Stimulated activated CD8-positive, alpha-beta memory T cell treated with anti-CD3 and anti-CD28 coated beads, Interleukin-4, amount 100 ng/mL, for 4 hours (primary cell): ENCODE measurements at regions not wholly inside any gene's neighbourhood (a gene's known extent, or its start where the extent isn't known, plus 50 kb on each side); places are given as distances from the start of the nearest gene placed in this dataset.
"Not testable (repeated sequence)": the region's sequence is repeated elsewhere in the genome, so short reads cannot be mapped to it uniquely, and the experiment has no call there.

Experiments used
- DNase-seq, 2 donors: peaks; one replicate each; pipeline ENCODE4 v3.0.0-alpha.2; 2020; ENCODE audit warnings: low read depth in 2 of 2, low spot score in 1 of 2

DNA sequence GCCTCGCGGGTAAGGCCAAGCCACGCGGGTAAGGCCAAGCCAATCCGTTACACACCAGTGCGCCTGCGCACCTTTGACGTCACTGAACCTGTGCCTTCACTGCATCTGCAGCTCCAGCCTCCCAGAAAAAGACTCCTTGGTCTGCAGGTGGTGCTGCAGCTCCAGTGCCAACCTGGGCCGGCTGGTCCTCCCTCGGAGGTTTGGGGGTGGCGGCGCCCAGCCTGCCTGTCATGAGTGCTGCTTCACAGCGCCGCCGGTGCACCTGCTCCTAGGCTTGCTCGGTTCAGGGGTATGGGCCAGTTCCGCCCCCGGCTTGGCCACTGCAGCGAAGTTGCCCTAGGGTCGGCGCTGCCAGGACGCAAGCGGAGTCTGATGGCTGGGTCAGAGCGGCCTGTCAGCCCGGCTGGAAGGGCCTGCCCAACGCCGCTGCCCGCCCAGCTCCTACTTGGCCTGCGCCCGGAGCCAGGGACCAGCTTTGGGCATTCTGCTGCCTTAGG lies 146.6 kb downstream of the USP22 start:
- DNase-seq: peak in 1 of 2 donors; percentile 21

DNA sequence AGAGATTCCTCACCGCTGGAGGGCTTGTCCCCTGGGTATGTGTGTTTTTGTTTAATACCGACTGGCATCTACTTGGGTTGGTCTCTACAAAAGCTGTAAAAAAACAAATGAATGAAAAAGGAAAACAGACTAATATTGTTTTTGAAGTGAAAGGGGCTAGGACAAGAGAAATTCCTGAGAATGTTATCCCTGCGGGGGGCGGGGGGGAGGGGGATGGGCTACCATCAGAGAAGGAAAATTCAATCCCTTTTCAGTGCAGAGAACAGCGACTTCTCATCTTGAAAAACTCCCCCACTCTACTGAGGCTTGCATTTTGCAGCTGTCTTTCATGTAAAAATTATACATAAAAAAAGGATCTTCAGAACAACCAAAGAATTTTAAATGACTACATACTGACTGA lies 144.1 kb downstream of the USP22 start:
- DNase-seq: not testable (repeated sequence)

DNA sequence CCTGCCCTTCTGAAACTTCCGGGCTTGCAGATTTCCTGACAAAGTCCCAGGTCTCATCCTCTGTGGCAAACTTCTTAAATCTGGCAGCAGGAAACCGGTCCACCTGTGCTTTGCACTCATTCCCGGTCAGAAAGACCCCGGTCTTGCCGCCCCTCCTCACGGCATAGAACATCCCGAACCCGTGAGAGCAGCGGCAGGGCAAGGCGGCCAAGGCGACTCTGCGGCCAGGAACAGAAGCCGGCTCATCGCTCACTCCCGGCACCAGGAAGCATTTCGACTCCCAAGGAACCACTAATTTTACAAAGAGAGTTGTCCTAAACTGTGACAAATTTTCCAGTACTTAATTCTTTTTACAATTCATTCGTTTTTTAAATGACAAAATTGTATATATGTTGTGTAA lies 140.3 kb downstream of the USP22 start:
- not testable (repeated sequence) for DNase-seq

DNA sequence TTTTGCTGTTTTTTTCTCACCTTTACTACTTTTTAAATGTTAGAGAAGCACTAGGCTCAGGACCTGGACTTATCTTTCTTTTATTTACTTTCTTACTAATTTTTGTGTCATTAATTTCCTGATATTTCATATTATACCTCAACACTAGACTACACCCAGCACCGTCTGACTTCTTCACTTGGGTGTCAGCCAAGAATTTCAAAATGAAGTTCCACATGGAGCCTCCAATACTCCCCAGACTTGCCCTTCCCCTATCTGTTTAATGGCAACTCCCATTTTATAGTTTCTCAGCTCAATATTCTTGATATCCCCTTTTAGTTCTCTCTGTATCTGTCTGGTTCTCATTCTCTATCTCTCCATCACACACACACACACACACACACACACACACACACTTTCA lies 139.3 kb downstream of the USP22 start:
- DNase-seq: not testable (repeated sequence)

DNA sequence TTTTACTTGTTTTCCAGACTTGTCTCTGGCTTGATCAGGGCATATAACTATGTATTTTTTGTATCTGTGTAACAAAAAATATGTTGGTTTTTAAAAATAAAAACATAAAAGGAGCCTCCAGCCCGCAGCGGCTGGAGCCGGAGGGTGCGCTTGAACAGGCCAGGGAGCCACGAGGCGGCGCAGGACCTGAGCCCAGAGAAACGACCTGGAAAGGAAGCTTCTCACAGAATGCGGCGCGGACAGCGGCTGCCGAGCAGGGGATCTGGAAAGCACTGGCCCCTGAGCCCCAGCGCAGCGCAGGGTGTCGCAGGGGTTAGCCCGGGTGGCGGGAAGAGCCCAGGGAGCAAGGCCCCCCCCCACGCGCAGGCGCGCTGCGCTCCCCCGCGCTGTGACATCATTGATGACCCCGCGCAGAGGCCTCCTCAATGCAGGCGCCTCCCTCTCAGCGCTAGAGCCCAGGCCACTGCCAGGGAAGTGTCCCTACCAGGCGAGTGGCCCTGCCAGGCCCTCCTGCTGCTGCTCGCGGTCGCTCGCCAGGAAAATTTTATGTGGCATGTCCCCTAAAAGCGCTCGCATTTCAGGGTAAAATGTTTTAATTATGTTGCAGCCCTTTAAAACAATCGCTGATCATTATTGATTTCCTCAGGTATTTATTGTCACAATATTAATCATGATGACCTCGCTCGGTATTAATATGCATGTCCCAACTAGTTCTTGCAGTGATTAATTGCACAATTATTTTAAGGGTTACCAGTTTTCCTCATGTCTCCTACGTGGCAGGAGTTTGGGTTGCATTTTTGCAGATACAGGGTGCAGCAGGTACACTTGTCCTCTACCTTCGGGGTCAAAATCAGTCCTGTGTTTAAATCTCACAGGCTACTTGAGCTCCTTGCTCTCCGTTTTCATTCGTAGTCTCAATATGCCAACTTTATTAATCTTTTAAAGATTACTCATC lies 134.2 kb downstream of the USP22 start:
- peak; percentile 40 to 60 for DNase-seq

DNA sequence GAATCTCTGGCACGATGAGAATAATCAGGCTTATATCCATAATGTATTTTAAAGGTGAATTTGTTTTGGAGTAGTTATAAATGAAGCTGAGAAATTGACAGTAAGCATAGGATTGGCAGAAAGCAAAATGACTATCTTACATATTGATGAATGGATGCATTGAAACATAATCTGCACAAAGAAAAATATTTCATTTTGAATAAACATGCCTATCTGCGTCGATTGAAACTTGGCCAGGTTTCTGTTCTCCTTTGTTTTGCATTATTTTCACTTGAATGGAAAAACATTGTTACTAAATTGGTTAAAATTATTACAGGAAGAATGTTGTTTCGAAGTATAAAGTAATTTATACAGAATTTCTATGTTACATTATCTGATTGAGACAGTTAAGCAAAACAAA lies 128.2 kb downstream of the USP22 start:
- DNase-seq: no peak

DNA sequence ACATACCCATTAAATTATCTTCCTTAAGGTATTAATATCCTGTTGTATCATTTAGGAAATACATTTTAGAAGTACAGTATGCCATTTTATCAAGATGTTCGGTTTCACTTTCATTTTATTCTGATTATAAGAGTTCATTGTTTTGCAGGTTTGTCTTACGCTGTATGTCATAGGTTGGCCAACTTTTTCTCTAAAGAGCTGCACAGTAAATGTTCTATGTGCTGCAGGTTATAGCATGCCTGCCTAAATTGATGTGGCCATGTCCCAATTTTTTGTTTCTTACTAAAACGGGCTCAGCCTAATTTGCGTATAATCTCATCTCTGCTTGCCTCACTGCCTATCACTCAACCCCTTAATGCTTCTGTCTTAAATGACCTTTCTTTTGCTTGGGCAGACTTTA lies 126.4 kb downstream of the USP22 start:
- no peak for DNase-seq

DNA sequence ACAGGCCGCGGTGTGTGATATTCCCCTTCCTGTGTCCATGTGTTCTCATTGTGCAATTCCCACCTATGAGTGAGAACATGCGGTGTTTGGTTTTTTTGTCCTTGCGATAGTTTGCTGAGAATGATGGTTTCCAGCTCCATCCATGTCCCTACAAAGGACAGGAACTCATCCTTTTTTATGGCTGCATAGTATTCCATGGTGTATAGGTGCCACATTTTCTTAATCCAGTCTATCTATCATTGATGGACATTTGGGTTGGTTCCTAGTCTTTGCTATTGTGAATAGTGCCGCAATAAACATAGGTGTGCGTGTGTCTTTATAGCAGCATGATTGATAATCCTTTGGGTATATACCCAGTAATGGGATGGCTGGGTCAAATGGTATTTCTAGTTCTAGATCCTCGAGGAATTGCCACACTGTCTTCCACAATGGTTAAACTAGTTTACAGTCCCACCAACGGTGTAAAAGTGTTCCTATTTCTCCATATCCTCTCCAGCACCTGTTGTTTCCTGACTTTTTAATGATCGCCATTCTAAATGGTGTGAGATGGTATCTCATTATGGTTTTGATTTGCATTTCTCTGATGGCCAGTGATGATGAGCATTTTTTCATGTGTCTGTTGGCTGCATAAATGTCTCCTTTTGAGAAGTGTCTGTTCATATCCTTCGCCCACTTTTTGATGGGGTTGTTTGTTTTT lies 125.1 kb downstream of the USP22 start:
- not testable (repeated sequence) for DNase-seq

DNA sequence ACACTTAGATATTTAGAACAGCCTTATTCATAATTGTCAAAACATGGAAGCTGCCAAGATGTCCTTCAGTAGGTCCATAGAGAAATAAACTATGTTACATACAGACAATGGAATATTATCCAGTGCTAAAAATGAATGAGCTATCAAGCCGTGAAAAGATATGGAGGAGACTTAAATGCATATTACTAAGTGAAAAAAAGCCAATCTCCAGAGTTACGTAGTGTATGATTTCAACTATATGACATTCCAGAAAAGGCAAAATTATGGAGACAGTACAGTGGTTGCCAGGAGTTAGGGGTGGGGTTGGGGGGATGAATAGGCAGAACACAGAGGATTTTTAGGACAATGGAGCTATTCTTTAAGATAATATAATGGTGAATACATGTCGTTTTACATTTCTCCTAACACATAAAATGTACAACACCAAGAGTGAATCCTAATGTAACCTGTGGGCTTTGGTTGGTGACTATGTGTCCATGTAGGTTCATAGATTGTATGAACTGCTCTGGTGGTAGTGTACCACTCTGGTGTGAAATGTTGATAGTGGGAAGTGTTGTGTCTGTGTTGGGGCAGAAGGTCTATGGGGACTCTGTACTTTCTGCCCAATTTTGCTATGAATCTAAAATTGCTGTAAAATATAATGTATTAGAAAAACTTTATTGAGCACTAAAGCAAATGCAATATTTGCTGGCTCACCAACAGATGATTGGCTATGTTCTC lies 122.6 kb downstream of the USP22 start:
- DNase-seq: no peak

DNA sequence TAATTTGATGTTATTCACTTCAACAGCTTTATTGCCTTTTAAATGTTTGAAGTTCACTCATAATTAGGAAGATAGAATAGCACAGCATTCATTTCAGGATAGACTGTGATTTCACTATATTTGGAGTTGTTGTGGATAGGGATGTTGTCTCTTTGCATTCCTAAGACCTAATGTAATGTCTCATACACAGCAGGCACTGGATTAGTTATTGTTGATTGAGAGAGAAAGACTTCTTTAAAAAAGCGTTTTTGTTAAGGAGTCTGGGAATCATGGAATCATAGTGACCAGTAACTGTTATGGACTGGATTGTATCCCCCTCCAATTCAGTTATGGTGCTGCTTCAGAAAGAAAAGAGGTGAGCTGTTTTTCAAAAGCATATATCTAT lies 122.0 kb downstream of the USP22 start:
- DNase-seq: no peak

DNA sequence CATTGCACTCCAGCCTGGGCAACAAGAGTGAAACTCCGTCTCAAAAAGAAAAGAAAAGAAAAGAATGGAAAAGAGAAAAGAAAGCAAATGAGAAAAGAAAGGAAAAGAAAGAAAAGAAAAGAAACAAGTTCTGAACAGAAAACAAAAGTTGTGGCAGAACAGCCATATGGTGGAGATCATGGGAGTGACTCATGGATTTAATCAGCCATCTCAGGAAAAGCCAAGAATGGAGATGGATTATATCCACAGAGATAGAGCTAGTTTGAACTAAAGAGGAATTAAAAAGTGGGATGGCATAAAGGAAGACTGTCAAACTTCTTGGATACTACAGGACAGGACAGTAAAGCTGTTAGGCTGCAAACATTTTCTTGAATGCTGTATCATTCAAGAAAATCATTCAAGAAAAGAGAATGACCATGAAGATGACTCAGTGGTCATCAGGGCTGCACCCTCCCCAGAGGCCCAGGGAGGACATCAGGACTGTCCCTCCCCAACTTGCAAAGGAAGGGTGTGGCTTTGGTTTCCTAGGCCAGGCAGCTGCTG lies 120.6 kb downstream of the USP22 start:
- no peak for DNase-seq

DNA sequence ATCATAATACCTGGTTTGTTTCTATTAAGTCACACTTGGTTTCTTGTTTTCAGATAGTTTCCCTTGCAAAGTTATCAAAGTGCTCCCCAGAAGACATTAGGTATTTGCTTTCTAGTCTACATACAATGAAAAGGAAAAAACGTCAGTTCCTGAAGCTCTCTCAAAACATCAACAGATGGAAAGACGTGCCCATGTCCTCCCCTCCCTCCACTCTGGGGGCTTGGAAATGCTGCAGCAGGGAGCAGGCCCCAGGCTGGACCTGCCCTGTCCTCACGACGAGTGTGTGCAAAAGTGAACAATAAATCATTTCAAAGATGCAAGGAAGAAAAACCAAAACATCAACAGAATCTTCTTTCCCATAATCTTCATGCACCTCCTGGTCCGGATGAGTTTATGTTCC lies 118.5 kb downstream of the USP22 start:
- DNase-seq: no peak

DNA sequence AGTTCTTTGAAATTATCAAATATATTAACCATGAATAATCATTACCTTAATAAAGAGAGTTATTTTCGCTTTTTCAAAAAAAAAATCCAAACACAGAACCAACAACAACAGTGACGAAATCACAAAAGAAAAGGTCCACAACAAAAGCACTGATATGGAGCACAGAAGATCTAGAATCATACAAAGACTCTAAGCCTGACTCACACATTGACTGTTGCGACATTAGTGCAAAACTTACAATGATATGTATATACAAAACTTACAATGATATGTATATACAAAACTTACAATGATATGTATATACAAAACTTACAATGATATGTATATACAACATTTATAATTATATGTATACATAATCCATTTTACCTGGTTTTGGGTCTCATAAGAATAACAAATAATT lies 117.7 kb downstream of the USP22 start:
- no peak for DNase-seq

DNA sequence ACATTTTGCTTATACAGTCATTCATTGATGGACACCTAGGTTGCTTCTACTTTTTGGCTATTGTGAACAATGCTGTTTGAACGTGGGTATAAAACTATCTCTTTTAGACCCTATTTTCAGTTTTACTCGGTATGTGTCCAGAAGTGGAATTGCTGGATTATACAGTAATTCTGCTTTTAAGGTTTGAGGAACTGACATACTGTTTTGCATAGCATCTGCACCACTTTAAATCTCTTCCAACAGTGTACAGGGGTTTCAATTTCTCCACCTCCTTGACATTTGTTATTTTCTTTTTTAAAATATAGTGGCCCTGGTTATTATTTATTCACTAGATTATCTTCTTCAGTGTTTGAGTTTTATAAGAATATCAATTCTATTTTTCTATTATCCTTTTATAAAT lies 116.9 kb downstream of the USP22 start:
- DNase-seq: no peak

DNA sequence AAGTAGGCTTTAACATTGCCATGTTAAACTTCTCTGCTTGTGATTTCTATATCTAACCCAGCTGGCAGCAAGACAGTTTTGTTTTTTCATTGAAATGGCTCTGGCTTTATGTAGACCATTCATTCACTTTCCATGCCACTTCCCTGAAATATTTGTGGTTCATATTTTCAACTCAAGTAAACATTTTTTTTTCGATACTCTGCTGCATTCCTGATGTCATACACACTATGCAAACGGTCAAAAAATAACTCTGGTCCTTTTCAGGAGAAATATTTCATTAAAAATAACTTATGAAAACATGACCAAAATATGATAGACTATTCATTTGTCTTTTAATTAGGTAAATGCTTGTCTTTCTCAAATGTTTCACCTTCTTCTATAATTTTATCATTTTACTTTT lies 116.3 kb downstream of the USP22 start:
- DNase-seq: no peak

DNA sequence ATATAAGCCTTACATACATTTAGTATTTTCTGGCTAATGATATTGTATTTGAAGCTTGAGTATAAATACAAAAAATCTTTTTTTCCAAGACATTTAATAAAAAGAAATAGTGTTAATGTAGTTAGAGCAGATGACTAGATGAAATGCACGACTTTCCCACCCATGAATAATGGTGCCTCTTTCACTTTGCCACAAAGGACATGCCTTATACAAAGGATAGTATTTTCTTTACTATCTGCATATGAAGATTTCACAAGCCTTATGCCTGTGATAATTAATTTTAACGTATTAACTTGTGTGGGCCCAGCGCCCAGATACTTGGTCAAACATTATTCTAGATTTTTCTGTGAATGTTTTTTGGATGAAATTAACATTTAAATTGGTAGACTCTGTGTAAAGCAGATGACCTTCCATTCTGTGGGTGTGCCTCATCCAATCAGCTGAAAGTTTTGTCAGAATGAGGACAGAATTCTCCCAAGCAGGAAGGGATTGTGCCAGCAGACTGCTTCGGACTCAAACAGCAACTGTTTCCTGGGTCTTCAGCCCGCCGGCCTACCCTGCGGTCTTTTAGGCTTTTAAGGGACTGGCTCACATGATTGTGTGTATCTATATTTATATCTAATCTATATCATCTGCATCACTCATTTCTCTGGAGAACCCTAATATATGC lies 115.4 kb downstream of the USP22 start:
- DNase-seq: no peak

DNA sequence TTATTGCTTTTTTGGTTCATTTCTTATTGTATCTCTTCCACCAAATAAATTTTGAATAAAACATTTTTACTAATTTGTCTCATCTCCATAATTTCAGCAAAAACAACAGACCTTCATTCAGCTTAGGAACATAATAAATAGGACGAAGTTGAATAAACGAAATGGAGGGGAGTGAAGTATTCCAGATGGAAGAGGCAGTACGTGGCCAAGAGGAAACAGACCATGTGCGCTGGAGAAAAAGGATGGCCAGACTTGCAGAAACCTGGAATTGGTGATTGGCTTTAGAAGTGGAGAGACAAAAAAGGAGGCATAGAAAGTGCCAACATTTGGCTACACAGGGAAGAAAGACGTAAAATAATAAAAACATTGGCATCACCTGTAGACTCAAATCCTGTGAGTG lies 113.5 kb downstream of the USP22 start:
- no peak for DNase-seq

DNA sequence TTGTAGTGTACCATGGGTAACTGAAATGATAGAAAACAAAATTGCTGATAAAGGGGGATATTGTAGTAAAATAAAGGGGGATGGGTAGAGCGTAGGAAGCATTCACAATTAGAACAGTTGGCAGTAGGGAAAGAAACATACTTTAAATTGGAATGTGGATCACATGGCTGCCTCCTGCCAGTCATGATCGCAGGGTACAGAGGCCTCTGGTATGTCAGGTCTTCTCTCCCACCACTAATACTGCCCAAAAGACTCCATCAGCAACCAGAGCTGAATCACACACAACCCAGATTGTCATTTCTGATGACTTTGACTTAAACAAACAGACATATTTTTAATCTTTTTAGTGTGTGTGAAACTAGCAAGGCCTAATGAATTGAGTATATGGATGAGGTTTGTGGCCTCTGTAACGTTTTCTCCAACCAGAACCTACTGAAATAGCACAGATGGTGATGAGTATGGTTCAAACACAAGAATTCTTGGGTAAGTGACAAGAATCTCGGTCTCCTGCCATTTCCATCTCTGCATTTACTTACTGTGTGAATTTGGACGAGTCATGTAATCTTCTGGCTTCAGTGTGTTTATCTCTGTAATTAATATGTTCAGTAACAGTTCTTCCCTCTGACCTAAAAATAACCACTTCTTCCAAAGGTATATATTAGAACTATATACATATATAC lies 112.6 kb downstream of the USP22 start:
- no peak for DNase-seq

DNA sequence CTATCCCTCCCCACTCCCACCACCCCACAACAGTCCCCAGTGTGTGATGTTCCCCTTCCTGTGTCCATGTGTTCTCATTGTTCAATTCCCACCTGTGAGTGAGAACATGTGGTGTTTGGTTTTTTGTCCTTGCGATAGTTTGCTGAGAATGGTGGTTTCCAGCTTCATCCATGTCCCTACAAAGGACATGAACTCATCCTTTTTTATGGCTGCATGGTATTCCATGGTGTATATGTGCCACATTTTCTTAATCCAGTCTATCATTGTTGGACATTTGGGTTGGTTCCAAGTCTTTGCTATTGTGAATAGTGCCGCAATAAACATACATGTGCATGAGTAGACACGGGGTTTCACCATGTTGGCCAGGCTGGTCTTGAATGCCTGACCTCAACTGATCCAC lies 109.8 kb downstream of the USP22 start:
- DNase-seq: not testable (repeated sequence)

DNA sequence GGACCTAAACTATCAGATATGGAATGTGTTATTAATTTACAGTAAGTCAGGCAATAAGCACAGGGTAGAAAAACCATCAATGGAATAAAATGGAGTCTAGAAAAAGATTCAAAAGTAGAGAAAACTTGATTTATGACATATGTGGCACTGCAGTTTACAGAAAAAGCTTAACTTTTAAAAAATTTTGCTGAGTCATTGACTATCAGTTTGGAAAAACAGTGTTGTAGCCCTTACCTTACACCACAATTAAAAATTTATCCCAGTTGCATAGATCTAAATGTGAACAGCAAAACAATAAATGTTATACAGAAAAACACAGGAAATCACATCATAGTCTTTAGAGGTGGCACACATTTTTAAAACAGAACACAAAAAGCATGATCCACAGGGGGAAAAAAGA lies 108.5 kb downstream of the USP22 start:
- DNase-seq: no peak
